Kidney (tissue), 13 donors: ENCODE measurements at regions not wholly inside any gene's neighbourhood (a gene's known extent, or its start where the extent isn't known, plus 50 kb on each side); places are given as distances from the start of the nearest gene placed in this dataset.

Experiments used
- DNase-seq, 5 donors: peaks; one replicate each; pipeline ENCODE4 v3.0.0-alpha.2; 2013 to 2020
- FAIRE-seq: peaks from 2 replicates; lab custom pipeline; 2012; peaks lifted over from hg19 to GRCh38; lab: Jason Lieb, UNC
- H3K27ac ChIP-seq, 2 donors: one replicate each; pipeline ENCODE4 v1.7.0; 2013; ENCODE audit warnings: low read depth in 2 of 2, low read length in 2 of 2, inconsistent platforms in 1 of 2
- H3K27me3 ChIP-seq: one replicate; pipeline ENCODE4 v1.7.1; 2013; ENCODE audit warnings: low read length, inconsistent platforms; ENCODE audit not compliant: control insufficient read depth, insufficient read depth
- H3K36me3 ChIP-seq, 3 donors: one replicate each; pipeline versions ENCODE4 v1.7.0 to v1.7.1; 2013; ENCODE audit warnings: low read length in 3 of 3, control low read depth in 1 of 3, inconsistent platforms in 1 of 3; ENCODE audit not compliant: insufficient read depth in 3 of 3, control insufficient read depth in 2 of 3
- H3K4me1 ChIP-seq, 3 donors: one replicate each; pipeline versions ENCODE4 v1.7.0 to v1.7.1; 2013; ENCODE audit warnings: low read length in 3 of 3, inconsistent platforms in 1 of 3, low read depth in 1 of 3; ENCODE audit not compliant: control insufficient read depth in 2 of 3, insufficient read depth in 2 of 3
- H3K4me3 ChIP-seq, 3 donors: one replicate each; pipeline versions ENCODE4 v1.7.0 to v1.8.1; 2013; ENCODE audit warnings: low read length in 3 of 3, control low read depth in 1 of 3, inconsistent platforms in 1 of 3
- H3K9ac ChIP-seq, 3 donors: one replicate each; pipeline versions ENCODE4 v1.7.0 to v1.7.1; 2013; ENCODE audit warnings: low read length in 3 of 3, control low read depth in 1 of 3, inconsistent platforms in 1 of 3
- H3K9me3 ChIP-seq, 3 donors: one replicate each; pipeline versions ENCODE4 v1.7.0 to v1.7.1; 2013; ENCODE audit warnings: low read length in 3 of 3, control low read depth in 1 of 3, inconsistent platforms in 1 of 3; ENCODE audit not compliant: control insufficient read depth in 2 of 3, insufficient read depth in 1 of 3
- intact Hi-C: fragments of 100-400 bp; cut with DNase I; formaldehyde crosslinking; loops from one replicate; pipeline ENCODE4 v1.11.1; 2022
- TF ChIP-seq, protein P1 (sequence below): IDR thresholded peaks from 3 replicates; pipeline ENCODE4 v1.5.1; 2012; ENCODE audit warnings: mild to moderate bottlenecking, moderate library complexity, borderline replicate concordance; ENCODE audit not compliant: insufficient read depth; ENCODE audit errors: extremely low read depth
- donor health status: control.
- donor health status: control.
- donor health status: control.
- donor health status: control.
- donor health status: control.
- donor health status: DM: yes; HTN: yes; CAD: no.
- donor health status: Normal renal cell carcinoma (clear cell type).

DNA sequence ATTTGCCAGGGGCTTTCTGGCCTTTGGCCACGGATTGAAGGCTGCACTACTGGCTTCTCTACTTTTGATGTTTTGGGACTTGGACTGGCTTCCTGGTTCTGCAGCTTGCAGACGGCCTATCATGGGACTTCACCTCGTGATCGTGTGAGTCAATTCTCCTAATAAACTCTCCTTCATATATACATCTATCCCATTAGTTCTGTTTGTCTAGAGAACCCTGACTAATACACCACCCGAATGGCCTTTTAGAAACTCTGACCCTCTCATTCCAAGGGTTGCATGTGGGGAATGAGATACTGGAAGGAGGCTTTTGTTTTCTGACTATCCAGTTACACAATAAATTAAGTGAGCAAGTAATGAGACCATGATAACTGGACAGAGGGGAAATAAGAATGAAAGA lies 430.7 kb downstream of the CDH2 start:
- Histone ChIP-seq H3K27me3 (no peaks in the 10 kb centered on the region), H3K27ac (no peak overlapping the region), H3K9me3 (no peaks in the 10 kb centered on the region), H3K4me3 (no peak overlapping the region), H3K36me3 (no peaks in the 10 kb centered on the region), H3K4me1 (no peaks in the 10 kb centered on the region), H3K9ac (no peak overlapping the region)
- intact Hi-C loops: no loop called here
- no peak for FAIRE-seq
- no peak for DNase-seq
- TF ChIP-seq, protein P1, sequence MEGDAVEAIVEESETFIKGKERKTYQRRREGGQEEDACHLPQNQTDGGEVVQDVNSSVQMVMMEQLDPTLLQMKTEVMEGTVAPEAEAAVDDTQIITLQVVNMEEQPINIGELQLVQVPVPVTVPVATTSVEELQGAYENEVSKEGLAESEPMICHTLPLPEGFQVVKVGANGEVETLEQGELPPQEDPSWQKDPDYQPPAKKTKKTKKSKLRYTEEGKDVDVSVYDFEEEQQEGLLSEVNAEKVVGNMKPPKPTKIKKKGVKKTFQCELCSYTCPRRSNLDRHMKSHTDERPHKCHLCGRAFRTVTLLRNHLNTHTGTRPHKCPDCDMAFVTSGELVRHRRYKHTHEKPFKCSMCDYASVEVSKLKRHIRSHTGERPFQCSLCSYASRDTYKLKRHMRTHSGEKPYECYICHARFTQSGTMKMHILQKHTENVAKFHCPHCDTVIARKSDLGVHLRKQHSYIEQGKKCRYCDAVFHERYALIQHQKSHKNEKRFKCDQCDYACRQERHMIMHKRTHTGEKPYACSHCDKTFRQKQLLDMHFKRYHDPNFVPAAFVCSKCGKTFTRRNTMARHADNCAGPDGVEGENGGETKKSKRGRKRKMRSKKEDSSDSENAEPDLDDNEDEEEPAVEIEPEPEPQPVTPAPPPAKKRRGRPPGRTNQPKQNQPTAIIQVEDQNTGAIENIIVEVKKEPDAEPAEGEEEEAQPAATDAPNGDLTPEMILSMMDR: no peak

- no peak overlapping the region for H3K27ac ChIP-seq
- H3K27me3 ChIP-seq: no peaks in the 10 kb centered on the region
- FAIRE-seq (no peak), DNase-seq (no peak)
- no peaks in the 10 kb centered on the region for H3K36me3 ChIP-seq
- peaks cover 0 to 2% (median 0%) of the 10 kb centered on the region in 3 donors for H3K9me3 ChIP-seq
- H3K4me1 ChIP-seq: no peaks in the 10 kb centered on the region
- H3K9ac ChIP-seq: no peak overlapping the region
- no peak overlapping the region for H3K4me3 ChIP-seq
- TF ChIP-seq, protein P1: no peak
- intact Hi-C loops: no loop called here
These were observed 441.8 kb downstream of the CDH2 start for GRCh38 chr18:27735117-27735516.

DNA sequence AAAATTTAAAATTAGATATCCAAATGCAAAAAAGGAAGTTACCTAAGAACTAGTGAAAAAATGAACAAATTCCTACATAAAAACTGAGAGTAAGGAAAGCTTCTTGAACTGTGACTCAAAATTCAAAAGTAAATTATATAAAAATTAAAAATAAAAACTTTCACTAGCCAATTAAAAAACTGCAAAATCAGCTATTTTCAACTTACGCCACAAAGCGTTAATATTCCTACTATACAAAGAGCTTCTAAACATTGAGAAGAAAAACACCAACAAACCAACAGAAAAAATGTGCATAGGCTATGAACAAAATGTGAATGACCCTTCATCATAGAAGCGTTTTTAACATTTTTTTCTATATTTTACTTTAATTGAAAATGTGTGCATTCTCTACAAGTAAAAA lies 445.7 kb downstream of the CDH2 start:
- H3K27me3 ChIP-seq: no peaks in the 10 kb centered on the region
- H3K9me3 ChIP-seq: peaks cover 0 to 10% (median 2%) of the 10 kb centered on the region in 3 donors
- intact Hi-C loops: no loop called here
- no peaks in the 10 kb centered on the region for H3K4me1 ChIP-seq
- TF ChIP-seq, protein P1: no peak
- H3K36me3 ChIP-seq: no peaks in the 10 kb centered on the region
- no peak for FAIRE-seq
- no peak overlapping the region for H3K4me3 ChIP-seq
- H3K9ac ChIP-seq: no peak overlapping the region
- no peak for DNase-seq
- no peak overlapping the region for H3K27ac ChIP-seq

DNA sequence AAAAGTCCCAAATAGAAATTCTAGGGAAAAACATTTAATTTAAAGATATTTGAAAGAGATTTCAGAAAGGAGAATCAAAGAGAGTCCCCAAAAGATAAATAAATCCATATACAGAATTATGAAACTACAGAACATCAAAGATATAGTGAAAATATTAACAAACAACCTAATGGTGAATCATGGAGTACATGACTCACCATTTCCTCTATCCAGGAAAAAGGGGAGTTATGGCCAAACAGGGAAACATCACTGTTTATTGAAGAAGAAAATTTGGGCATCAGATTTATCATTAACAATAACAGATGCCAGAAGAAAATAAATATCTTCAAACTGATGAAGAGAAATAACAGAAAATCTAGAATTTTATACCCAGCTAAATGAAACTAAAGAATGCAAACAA lies 448.3 kb downstream of the CDH2 start:
- H3K4me3 ChIP-seq: no peak overlapping the region
- H3K36me3 ChIP-seq: no peaks in the 10 kb centered on the region
- H3K4me1 ChIP-seq: no peaks in the 10 kb centered on the region
- H3K27me3 ChIP-seq: no peaks in the 10 kb centered on the region
- TF ChIP-seq, protein P1: no peak
- no peak overlapping the region for H3K27ac ChIP-seq
- no peak overlapping the region for H3K9ac ChIP-seq
- H3K9me3 ChIP-seq: peaks cover 0 to 10% (median 2%) of the 10 kb centered on the region in 3 donors
- DNase-seq: no peak
- intact Hi-C loops: no loop called here
- no peak for FAIRE-seq
